NCI-H2227 (cell line): ENCODE measurements at regions not wholly inside any gene's neighbourhood (a gene's known extent, or its start where the extent isn't known, plus 50 kb on each side); places are given as distances from the start of the nearest gene placed in this dataset.
"Not testable (repeated sequence)": the region's sequence is repeated elsewhere in the genome, so short reads cannot be mapped to it uniquely, and the experiment has no call there.

Experiments used
- DNase-seq: peaks from one replicate; lab custom pipeline; 2025; ENCODE audit not compliant: unreplicated experiment; lab: John Stamatoyannopoulos, UW

- DNase-seq = peak; percentile 0
Measured at GRCh38 chr4:116055857-116056827, 942.7 kb upstream of the NDST4 start.

DNA sequence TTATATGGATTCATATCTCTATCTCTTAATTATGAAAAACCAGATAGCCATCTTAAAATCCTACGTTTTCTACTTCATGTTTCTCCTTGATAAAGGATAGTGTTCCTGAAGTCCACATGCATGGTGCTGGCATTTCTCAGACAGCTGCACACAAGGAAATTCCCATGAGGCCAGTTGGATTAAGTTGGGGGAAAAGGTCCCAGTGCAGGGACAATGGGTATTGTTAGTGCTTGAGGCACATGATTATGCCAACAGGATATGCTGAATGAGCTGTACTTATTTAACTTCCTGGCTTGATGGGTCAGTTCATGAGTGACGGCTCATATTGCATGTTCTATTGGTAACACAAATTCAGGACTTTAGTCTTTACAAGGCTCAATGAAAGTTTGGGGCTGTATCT lies 913.9 kb upstream of the NDST4 start:
- DNase-seq = no peak

GRCh38 chr4:116024954-116025708 lies 911.7 kb upstream of the NDST4 start:
- DNase-seq = no peak

DNA sequence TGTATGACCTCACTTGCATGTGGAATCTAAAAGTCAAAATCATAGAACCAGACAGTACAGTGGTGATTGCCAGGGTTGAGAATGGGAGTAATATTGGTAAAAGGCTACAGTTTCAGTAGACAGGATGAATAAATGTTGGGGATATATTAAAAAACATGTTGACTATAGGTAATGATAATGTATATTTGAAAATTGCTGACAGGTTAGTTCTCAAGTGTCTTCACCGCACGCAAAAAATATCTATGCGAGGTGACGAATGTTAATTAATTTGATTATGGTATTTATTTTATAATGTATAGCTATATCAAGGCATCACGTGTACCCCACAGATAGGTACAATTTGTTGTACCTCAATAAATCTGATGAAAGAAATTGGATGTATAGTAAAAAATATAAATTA lies 909.6 kb upstream of the NDST4 start:
- no peak for DNase-seq

GRCh38 chr4:116020141-116020722 lies 906.8 kb upstream of the NDST4 start:
- DNase-seq = no peak

- DNase-seq = no peak
Measured at GRCh38 chr4:116018831-116019230, 905.4 kb upstream of the NDST4 start.

DNA sequence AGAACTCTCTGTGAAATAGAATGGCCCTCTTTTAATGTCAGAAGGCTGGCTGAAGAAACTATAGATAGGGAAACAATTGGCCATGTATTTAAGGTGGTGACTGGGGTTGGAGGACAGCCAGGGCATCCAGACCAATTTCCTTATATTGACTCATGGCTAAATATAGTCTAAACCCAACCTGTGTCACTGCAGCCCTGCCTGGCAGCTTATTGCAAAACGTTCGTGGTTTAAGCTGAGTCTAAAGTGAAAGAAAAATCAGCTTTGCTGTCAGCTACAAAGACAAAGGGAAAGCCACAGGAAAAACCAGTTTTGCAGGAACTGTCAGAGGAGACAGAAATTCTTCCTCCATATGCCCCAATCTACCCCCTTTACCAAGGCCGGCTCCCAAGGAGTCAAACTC lies 902.8 kb upstream of the NDST4 start:
- no peak for DNase-seq

DNA sequence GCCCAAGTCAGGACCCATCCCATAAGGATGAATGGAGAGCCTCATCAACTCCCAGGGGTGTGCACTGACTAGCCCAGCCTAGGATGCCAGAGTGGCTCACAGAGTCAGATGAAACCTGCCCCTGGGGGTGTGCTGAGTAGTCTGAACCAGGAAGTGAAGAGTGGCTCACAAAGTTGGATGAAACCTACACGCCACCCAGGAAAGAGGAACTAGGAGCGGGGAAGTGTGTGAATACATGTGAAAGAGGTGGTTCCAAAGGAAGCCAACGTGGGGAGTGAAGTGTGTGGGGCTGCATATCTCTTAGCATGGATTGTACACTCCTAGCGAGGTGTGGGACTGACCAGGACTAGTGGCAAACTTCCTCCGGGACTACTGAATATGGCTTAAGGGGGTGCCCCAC lies 902.1 kb upstream of the NDST4 start:
- no peak for DNase-seq

DNA sequence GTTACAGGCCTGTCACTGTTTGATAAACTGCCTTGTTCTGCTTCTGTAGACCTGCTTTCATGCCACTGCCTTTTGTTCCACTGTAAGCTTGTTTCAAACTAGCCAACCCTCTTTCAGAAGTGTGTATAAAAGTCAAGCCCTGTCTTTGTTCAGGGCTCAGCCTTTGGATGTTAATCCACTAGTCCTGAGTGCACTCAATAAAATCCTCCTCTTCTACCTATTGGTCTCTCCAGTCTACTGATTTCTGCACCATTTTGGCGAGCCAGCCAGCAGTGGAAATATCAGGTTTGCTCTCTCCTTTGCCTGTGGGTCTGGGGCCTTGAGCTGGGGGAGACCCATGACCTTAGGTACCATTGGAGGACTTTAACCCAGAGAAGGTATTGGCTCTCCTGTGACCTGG lies 901.6 kb upstream of the NDST4 start:
- DNase-seq = no peak

DNA sequence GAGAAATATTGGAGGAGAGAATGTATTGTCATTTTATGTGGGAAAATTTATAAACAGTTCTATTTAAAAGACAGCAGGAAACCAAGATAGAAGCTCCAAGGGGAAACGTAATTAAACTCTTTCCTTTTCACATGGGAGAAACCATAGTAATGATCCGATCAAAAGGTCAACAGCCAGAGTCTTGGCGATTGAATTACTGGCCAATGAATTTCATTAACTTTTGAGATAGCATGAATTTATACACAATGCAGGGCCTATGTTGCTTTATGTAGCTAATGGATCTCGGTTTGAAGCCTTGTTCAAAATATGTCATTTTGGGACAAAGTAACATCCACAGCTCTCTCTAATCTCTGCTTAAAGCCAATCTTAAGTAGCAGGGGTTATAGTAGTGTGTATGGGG lies 897.5 kb upstream of the NDST4 start:
- DNase-seq = no peak

DNA sequence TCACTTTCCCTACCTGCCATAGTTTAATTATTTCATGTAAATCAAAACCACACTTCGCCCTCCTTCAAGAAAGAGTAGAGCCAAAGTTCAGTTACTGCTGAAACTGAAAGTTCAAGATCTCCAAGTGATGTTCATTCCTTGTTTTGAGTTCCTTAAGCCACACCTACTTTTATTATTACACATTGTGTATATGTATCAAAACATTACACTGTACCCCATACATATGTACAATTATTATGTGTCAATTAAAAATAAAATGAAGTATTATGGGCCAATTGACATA lies 892.3 kb upstream of the NDST4 start:
- no peak for DNase-seq

- DNase-seq = no peak
Measured at GRCh38 chr4:116005037-116005805, 891.8 kb upstream of the NDST4 start.

GRCh38 chr4:116001291-116001690 lies 887.9 kb upstream of the NDST4 start:
- no peak for DNase-seq

DNA sequence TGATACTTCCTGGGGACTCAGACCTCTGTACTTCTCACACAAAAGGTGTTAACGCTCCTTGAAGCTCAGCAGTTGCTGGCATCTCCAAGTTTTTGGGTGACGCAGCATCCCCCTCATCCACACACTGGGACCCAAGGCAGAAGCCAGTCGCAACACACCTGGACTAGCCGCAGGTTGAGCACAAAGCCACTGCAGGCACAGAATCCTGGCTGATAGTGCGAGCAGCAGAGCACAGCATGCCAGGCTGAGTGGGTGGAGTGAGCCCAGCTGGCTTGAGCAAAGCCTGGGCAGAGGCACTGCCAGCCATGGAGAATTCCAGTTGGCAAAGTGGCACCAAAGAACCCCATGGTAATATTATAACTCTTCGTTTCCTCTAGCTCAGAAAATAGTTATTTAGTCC lies 873.2 kb upstream of the NDST4 start:
- no peak for DNase-seq

DNA sequence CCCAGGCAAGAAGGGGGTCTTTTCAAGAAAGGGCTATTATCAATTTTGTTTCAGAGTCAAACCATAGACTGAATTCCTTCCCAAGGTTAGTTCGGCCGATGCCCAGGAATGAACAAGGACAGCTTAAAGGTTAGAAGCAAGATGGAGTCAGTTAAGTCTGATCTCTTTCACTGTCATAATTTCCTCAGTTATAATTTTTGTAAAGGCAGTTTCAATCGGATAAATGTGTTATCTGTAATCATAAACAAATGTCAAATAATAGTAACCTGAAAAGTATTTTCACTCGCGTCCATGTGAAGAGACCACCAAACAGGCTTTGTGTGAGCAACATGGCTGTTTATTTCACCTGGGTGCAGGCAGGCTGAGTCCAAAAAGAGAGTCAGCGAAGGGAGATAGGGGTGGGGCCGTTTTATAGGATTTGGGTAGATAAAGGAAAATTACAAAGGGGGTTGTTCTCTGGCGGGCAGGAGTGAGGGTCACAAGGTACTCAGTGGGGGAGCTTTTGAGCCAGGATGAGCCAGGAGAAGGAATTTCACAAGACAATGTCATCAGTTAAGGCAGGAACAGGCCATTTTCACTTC lies 862.1 kb upstream of the NDST4 start:
- DNase-seq = not testable (repeated sequence)

DNA sequence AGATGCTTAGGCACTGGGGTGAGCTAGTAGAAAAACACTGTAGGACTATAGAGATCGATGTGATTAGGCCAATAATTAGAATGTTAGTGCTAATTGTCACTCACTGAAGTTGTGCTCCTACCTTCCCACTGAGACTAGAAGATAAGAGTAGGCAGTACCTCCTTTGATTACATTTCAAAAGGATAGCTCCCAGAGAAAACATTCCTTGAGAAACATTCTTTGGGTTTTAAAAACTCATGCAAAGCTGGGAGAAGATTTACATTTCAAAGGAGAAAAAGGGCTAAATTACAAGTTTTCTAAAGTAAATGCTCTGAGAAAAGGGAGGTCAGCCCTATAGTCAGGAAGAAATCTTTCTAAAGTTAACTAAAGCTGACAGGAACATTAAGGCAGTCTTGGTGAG lies 860.3 kb upstream of the NDST4 start:
- DNase-seq = no peak

DNA sequence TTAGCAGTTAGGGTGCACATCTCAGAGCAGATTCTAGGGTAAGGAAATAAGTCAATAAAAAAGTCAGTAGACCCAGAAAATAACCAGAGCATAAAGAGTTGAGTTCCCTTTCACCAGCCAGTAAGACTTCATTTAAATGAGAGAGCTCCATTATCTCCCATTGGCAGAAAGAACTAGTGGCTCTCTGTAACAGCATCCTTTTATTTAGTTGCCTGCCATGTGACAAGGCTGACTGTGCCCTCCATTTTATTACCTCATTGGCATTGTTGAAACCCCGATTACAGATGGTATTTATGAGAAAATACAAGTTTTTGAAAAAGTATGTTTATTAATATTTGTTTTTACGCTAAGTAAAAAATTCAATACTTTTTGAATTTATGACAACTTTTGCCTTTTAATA lies 859.5 kb upstream of the NDST4 start:
- no peak for DNase-seq

DNA sequence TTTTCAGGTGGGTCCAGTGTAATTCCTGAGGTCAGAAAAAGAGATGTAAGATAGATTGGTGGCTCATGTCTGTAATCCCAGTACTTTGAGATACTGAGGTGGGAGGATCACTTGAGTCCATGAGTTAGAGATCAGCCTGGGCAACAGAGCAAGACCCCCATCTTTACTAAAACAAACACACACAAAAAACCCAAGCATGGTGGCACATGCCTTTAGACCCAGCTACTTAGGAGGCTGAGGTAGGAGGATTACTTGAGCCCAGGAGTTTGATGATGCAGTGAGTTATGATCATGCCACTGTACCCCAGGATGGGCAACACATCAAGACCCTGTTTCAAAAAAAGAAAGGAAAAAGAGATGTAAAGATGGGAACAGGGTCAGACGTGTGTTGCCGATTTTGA lies 857.4 kb upstream of the NDST4 start:
- DNase-seq = no peak

GRCh38 chr4:115969756-115970155 lies 856.3 kb upstream of the NDST4 start:
- no peak for DNase-seq

GRCh38 chr4:115965588-115965987 lies 852.2 kb upstream of the NDST4 start:
- no peak for DNase-seq
